SU-DHL-6 (cell line): ENCODE measurements at regions not wholly inside any gene's neighbourhood (a gene's known extent, or its start where the extent isn't known, plus 50 kb on each side); places are given as distances from the start of the nearest gene placed in this dataset.

ENCODE experiments used
- EZH2phosphoT487 ChIP-seq: fragments of 200-600 bp; sonication (generic), shearing (Covaris generic); conservative IDR thresholded peaks from 2 replicates; pipeline ENCODE4 v1.6.1; 2018; ENCODE audit warnings: mild to moderate bottlenecking, antibody characterized with exemption, low read length, moderate library complexity, mixed read lengths
- TF ChIP-seq, protein P1 (sequence below): fragments of 200-600 bp; sonication (generic); IDR thresholded peaks from one replicate; pipeline ENCODE4 v1.5.1; 2017; ENCODE audit warnings: antibody characterized with exemption, mild to moderate bottlenecking, low read length, moderate library complexity; ENCODE audit not compliant: insufficient read depth, poor library complexity, severe bottlenecking

DNA sequence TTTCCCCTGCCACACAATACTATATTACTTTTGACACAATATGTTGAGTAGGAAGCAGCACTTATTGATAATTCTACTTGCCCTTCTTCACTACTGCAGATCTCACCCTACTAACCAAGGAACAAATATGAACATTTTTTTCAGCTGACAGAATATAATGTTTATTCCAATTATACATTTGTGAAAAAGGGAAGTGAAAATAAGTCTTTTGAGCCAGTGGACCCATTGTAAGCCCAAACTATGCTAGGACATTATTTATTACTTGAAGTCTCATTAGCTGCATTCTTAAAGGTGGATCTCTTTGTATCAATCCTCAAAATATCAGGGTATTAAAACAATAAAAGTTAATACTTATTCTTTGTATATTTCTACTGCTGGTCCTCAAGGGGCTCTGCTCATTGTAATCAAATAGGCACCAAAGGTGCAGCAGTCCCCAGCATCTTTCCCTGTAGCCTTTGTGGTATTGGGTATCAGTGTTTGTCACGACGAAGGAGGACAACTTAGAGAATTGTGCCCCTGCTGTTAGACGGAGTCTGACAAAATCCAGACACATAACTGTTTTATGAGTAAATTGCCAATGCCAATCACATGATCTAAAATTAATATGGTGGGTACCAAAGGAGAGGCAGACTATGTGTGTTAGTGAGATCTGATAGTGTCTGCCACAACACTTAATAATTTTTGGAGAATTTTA is 453.5 kb upstream of the CDH9 start:
- TF ChIP-seq, protein P1, sequence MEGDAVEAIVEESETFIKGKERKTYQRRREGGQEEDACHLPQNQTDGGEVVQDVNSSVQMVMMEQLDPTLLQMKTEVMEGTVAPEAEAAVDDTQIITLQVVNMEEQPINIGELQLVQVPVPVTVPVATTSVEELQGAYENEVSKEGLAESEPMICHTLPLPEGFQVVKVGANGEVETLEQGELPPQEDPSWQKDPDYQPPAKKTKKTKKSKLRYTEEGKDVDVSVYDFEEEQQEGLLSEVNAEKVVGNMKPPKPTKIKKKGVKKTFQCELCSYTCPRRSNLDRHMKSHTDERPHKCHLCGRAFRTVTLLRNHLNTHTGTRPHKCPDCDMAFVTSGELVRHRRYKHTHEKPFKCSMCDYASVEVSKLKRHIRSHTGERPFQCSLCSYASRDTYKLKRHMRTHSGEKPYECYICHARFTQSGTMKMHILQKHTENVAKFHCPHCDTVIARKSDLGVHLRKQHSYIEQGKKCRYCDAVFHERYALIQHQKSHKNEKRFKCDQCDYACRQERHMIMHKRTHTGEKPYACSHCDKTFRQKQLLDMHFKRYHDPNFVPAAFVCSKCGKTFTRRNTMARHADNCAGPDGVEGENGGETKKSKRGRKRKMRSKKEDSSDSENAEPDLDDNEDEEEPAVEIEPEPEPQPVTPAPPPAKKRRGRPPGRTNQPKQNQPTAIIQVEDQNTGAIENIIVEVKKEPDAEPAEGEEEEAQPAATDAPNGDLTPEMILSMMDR: no peak
- TF ChIP-seq EZH2phosphoT487: no peak
